OCI-LY7 (cell line): ENCODE measurements at regions not wholly inside any gene's neighbourhood (a gene's known extent, or its start where the extent isn't known, plus 50 kb on each side); places are given as distances from the start of the nearest gene placed in this dataset.

ENCODE experiments used
- BruUV-seq: library from RNA; stranded (reverse); fragments of 400-500 nt; replicated peaks from 2 replicates; lab custom pipeline; 2021; lab: Mats Ljungman, UMichigan
- CTCF ChIA-PET: fragments of 300-600 bp; sonication (Branson Sonifier 250); formaldehyde crosslinking; loops from one replicate; lab custom pipeline; 2022; ENCODE audit warnings: antibody characterized with exemption; ENCODE audit not compliant: unreplicated experiment; lab: Charles Lee
- POLR2A ChIA-PET: fragments of 300-600 bp; sonication (Branson Sonifier 250); formaldehyde crosslinking; loops from one replicate; lab custom pipeline; 2022; ENCODE audit warnings: antibody characterized with exemption; lab: Charles Lee
- DNase-seq: peaks from one replicate; pipeline ENCODE4 v3.0.0-alpha.2; 2015; ENCODE audit warnings: low spot score
- H2AFZ ChIP-seq: fragments of 200-600 bp; sonication (generic), shearing (Covaris generic); 2 replicates; pipeline ENCODE4 v1.6.1; 2014; ENCODE audit warnings: mild to moderate bottlenecking, antibody characterized with exemption, low read length, moderate library complexity
- H3K27ac ChIP-seq: fragments of 200-600 bp; sonication (generic); 2 replicates; pipeline ENCODE4 v1.5.1; 2014; ENCODE audit warnings: mixed run types, low read depth, mild to moderate bottlenecking, moderate library complexity, low read length, inconsistent platforms; ENCODE audit not compliant: poor library complexity, severe bottlenecking
- H3K36me3 ChIP-seq: fragments of 200-600 bp; sonication (generic); 2 replicates; pipeline ENCODE4 v1.6.1; 2014; ENCODE audit warnings: mild to moderate bottlenecking, antibody characterized with exemption, low read length, moderate library complexity, mixed read lengths; ENCODE audit not compliant: insufficient read depth
- H3K4me1 ChIP-seq: fragments of 200-600 bp; sonication (generic); 2 replicates; pipeline ENCODE4 v1.5.1; 2014; ENCODE audit warnings: mild to moderate bottlenecking, low read length; ENCODE audit not compliant: insufficient read depth, poor library complexity, severe bottlenecking
- H3K4me2 ChIP-seq: fragments of 200-600 bp; sonication (generic); 2 replicates; pipeline ENCODE4 v1.6.1; 2014; ENCODE audit warnings: mild to moderate bottlenecking, low read length
- H3K4me3 ChIP-seq: fragments of 200-600 bp; sonication (generic); 2 replicates; pipeline ENCODE4 v1.5.1; 2014; ENCODE audit warnings: mild to moderate bottlenecking, low read depth, low read length; ENCODE audit not compliant: poor library complexity, severe bottlenecking
- H3K79me2 ChIP-seq: fragments of 200-600 bp; sonication (generic); 2 replicates; pipeline ENCODE4 v1.6.1; 2016; ENCODE audit warnings: low read depth, mild to moderate bottlenecking, low read length, moderate library complexity, mixed read lengths; ENCODE audit not compliant: insufficient read depth
- H3K9me2 ChIP-seq: fragments of 200-600 bp; sonication (generic); 2 replicates; pipeline ENCODE4 v1.6.1; 2016; ENCODE audit warnings: mild to moderate bottlenecking, low read length, mixed read lengths; ENCODE audit not compliant: insufficient read depth
- H3K9me3 ChIP-seq: fragments of 200-600 bp; sonication (generic); 2 replicates; pipeline ENCODE4 v1.6.1; 2014; ENCODE audit warnings: mild to moderate bottlenecking, mixed run types, low read length, mixed read lengths
- H4K20me1 ChIP-seq: fragments of 200-600 bp; sonication (generic); 2 replicates; pipeline ENCODE4 v1.6.1; 2014; ENCODE audit warnings: mild to moderate bottlenecking, antibody characterized with exemption, low read length, moderate library complexity, mixed read lengths; ENCODE audit not compliant: insufficient read depth
- EZH2phosphoT487 ChIP-seq: fragments of 200-600 bp; sonication (generic); IDR thresholded peaks from 2 replicates; pipeline ENCODE4 v1.6.1; 2018; ENCODE audit warnings: low read depth, borderline replicate concordance, mild to moderate bottlenecking, mixed run types, antibody characterized with exemption, low read length, moderate library complexity, mixed read lengths
- intact Hi-C: fragments of 100-400 bp; cut with micrococcal nuclease; formaldehyde crosslinking; loops from one replicate; pipeline ENCODE4 v1.10.0; 2022; ENCODE audit not compliant: unreplicated experiment
- TF ChIP-seq, protein P1 (sequence below): fragments of 200-600 bp; sonication (generic); conservative IDR thresholded peaks from 2 replicates; pipeline ENCODE4 v1.5.1; 2014; ENCODE audit warnings: mild to moderate bottlenecking, antibody characterized with exemption, low read length, moderate library complexity, mixed read lengths

DNA sequence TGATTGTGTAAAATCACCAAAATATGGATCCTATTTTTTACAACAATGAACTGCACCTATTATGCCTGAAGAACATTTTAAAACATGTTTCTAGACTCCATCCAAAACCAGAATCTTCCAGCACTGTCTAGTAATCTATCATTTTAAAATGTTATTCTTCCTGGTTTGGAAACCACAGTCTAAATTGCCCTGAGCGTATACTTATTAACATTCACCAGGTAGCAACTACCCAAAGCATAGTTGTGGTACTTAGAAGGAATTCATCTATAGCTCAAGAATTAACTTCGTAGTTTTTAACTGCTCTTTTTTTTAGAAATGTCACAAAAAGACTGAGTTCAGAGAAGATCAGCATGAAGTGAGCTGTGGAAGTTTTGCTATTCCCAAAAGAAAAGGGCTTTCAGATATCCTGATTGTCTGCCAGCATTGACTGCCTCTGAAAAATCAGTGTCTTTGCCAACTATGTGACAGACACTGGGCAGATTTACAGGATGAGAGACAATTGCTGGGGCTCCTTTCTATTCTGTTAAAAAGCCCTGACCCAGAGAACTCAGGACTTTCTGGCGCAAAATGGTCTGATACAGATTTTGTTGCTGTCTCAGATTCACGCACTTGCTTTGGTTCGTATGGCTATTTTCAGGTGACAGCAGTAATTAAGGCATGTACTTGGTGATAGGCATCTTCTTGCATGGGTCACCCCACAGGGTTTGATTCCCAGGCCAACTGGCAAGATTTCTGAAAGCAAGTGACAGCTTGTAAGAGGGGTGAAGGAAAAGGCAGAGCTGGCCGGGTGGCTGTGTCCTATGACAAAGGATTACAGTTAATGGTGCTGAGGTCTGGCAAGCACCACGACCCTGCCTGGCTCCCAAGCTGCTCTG is 152.5 kb upstream of the RAI14 start:
- Histone ChIP-seq H4K20me1 (no peaks in the 10 kb centered on the region), H3K9me3 (no peaks in the 10 kb centered on the region), H3K36me3 (no peaks in the 10 kb centered on the region), H3K27ac (no peak overlapping the region), H3K4me3 (no peak overlapping the region), H3K79me2 (no peaks in the 10 kb centered on the region), H3K4me2 (no peak overlapping the region), H3K4me1 (no peaks in the 10 kb centered on the region), H3K9me2 (no peaks in the 10 kb centered on the region), H2AFZ (no peak overlapping the region)
- TF ChIP-seq, protein P1, sequence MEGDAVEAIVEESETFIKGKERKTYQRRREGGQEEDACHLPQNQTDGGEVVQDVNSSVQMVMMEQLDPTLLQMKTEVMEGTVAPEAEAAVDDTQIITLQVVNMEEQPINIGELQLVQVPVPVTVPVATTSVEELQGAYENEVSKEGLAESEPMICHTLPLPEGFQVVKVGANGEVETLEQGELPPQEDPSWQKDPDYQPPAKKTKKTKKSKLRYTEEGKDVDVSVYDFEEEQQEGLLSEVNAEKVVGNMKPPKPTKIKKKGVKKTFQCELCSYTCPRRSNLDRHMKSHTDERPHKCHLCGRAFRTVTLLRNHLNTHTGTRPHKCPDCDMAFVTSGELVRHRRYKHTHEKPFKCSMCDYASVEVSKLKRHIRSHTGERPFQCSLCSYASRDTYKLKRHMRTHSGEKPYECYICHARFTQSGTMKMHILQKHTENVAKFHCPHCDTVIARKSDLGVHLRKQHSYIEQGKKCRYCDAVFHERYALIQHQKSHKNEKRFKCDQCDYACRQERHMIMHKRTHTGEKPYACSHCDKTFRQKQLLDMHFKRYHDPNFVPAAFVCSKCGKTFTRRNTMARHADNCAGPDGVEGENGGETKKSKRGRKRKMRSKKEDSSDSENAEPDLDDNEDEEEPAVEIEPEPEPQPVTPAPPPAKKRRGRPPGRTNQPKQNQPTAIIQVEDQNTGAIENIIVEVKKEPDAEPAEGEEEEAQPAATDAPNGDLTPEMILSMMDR: no peak
- no peak for TF ChIP-seq EZH2phosphoT487
- intact Hi-C loops: no loop called here
- ChIA-PET CTCF (no interaction called here), POLR2A (no interaction called here)
- no TSS peak for BruUV-seq
- DNase-seq: no peak

DNA sequence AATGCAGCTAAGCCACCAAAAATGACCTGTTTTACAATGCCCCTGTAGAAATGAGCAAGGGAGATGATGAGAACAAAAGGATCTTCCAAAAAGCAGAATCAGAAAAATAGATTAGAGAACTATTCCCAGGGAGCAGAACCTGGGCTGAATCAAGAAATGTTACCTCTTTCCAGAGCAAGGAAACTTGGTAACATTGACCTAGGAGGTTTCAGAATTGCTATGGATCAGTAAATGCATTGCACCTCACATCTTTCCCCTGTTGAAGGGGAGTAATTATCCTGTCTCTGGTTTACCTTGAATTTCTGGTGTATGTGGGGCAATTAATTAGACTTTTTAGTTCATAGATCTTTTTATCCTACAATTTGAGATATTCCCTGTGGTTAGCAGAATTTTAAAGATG is 151.2 kb upstream of the RAI14 start:
- DNase-seq: no peak
- ChIA-PET POLR2A (interaction anchor here (0.9 to 1.0 kb wide), 2 partner anchors 9 to 497 kb away, joined by 3 read pairs; no protein-coding TSS in a partner anchor), CTCF (no interaction called here)
- intact Hi-C loops: no loop called here
- H3K36me3 ChIP-seq: no peaks in the 10 kb centered on the region
- no peaks in the 10 kb centered on the region for H3K9me3 ChIP-seq
- H3K9me2 ChIP-seq: no peaks in the 10 kb centered on the region
- H3K4me1 ChIP-seq: no peaks in the 10 kb centered on the region
- no peak overlapping the region for H2AFZ ChIP-seq
- no peaks in the 10 kb centered on the region for H3K79me2 ChIP-seq
- no TSS peak for BruUV-seq
- H3K27ac ChIP-seq: no peak overlapping the region
- H4K20me1 ChIP-seq: no peaks in the 10 kb centered on the region
- no peak for TF ChIP-seq EZH2phosphoT487
- TF ChIP-seq, protein P1: no peak
- no peak overlapping the region for H3K4me3 ChIP-seq
- no peak overlapping the region for H3K4me2 ChIP-seq

DNA sequence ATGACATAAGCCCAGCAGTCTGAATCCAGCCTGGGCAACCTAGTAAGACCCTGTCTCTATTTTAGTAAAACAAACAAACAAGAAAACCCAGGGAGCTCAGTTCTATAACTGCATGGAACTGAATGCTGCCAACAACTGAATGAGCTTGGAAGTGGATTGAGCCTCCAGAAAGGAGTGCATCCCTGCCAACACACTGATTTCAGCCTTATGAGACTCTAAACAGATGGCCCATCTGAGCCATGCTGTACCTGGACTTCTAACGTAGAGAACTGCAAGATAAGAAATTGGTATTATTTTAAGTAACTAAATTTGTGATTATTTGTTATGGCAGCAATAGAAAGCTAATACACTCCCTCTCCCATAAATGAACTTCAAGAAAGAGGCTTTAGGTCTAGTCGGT is 150.4 kb upstream of the RAI14 start:
- no peak for TF ChIP-seq EZH2phosphoT487
- TF ChIP-seq, protein P1: no peak
- no peaks in the 10 kb centered on the region for H4K20me1 ChIP-seq
- H3K9me2 ChIP-seq: no peaks in the 10 kb centered on the region
- H3K9me3 ChIP-seq: no peaks in the 10 kb centered on the region
- no peaks in the 10 kb centered on the region for H3K4me1 ChIP-seq
- no peak overlapping the region for H3K4me2 ChIP-seq
- no peak for DNase-seq
- H3K4me3 ChIP-seq: no peak overlapping the region
- intact Hi-C loops: no loop called here
- no peak overlapping the region for H2AFZ ChIP-seq
- no TSS peak for BruUV-seq
- H3K27ac ChIP-seq: no peak overlapping the region
- ChIA-PET CTCF (no interaction called here), POLR2A (interaction anchor here (0.7 to 1.0 kb wide), 3 partner anchors 9 to 496 kb away, joined by 3 read pairs; no protein-coding TSS in a partner anchor)
- no peaks in the 10 kb centered on the region for H3K79me2 ChIP-seq
- H3K36me3 ChIP-seq: no peaks in the 10 kb centered on the region
